T-helper 17 cell (primary cell): ENCODE measurements at regions not wholly inside any gene's neighbourhood (a gene's known extent, or its start where the extent isn't known, plus 50 kb on each side); places are given as distances from the start of the nearest gene placed in this dataset.
A peak's percentile ranks its signal among the peaks of the same experiment; 100 is the strongest.
"Not testable (repeated sequence)": the region's sequence is repeated elsewhere in the genome, so short reads cannot be mapped to it uniquely, and the experiment has no call there.

Experiments
- ATAC-seq: fragments of 150-1000 bp; cut with Tn5 transposase; 2 replicates; pipeline ENCODE4 v1.10.0; 2021; ENCODE audit warnings: mild to moderate bottlenecking, moderate library complexity
- DNase-seq, 3 donors: peaks; one replicate each; pipeline versions ENCODE4 v3.0.0 to v3.0.0-alpha.2; 2020 to 2021
- H3K9me3 ChIP-seq: one replicate; pipeline ENCODE4 v1.7.0; 2013; ENCODE audit warnings: low read length, mild to moderate bottlenecking; ENCODE audit not compliant: control insufficient read depth, poor library complexity, severe bottlenecking
- H3K27ac Mint-ChIP-seq: one replicate; pipeline ENCODE4 v1.8.0; 2022; ENCODE audit warnings: mild to moderate bottlenecking, moderate library complexity, mixed read lengths
- H3K27me3 Mint-ChIP-seq: one replicate; pipeline ENCODE4 v1.8.0; 2022; ENCODE audit warnings: mixed read lengths
- H3K36me3 Mint-ChIP-seq: one replicate; pipeline ENCODE4 v1.8.0; 2022; ENCODE audit warnings: low read depth, mixed read lengths
- H3K4me1 Mint-ChIP-seq: one replicate; pipeline ENCODE4 v1.8.0; 2022; ENCODE audit warnings: mild to moderate bottlenecking, mixed read lengths
- H3K4me3 Mint-ChIP-seq: one replicate; pipeline ENCODE4 v1.8.0; 2022; ENCODE audit warnings: mild to moderate bottlenecking, moderate library complexity, mixed read lengths

DNA sequence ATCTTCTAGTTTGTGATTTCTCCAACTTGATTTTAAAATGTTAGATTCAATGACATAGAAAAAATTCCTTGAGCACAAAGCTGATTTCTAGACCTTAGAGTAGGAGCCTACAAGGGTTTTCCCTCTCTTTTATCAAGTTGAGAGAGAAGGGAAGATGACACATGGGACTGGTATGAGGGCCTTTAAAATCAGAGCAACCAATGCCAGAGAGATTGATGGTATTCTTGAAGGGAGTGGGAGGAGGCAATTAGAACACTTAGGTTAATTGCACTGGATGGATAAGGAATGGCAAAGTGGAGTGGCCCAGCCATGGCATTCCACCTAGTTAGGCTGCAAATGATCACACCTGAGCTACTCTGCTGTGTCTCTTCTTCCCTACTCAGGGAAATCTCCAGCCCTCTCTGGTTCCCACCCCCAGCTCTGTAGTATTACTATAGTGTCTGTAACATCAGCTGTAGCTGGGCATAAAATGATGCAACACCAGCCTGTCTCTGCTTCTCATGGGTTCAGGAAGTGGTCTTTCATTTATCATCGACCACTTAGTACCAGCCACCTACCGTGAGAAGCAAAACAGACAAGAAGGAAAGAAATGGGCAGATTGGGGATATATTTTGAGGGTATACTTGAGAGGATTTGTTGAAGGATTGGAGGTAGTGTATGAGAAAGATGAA lies 333.6 kb downstream of the DLEU7 start:
- DNase-seq (no peak), ATAC-seq (no peak)
- H3K27ac Mint-ChIP-seq = no peak overlapping the region
- no peaks in the 10 kb centered on the region for H3K9me3 ChIP-seq
- H3K36me3 Mint-ChIP-seq = no peaks in the 10 kb centered on the region
- no peak overlapping the region for H3K4me3 Mint-ChIP-seq
- no peaks in the 10 kb centered on the region for H3K27me3 Mint-ChIP-seq
- no peaks in the 10 kb centered on the region for H3K4me1 Mint-ChIP-seq

DNA sequence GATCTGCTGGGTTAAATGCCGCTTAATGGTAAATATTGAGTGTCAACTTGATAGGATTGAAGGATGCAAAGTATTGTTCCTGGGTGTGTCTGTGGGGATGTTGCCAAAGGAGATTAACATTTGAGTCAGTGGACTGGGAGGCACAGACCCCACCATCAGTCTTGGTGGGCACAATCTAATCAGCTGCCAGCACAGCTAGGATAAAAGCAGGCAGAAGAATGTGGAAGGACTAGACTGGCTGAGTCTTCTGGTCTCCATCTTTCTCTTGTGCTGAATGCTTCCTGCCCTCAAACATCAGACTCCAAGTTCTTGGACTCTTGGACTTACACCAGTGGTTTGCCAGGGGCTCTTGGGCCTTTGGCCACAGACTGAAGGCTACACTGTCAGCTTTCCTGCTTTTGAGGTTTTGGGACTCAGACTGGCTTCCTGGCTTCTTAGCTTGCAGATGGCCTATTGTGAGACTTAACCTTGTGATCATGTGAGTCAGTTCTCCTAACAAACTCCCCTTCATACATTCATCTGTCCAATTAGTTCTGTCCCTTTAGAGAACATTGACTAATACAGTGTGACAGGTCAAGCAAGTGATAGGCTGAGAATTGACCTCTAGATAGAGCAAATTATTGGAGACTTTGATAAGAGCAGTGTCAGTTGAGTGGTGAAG lies 332.5 kb downstream of the DLEU7 start:
- not testable (repeated sequence) for H3K4me3 Mint-ChIP-seq, H3K9me3 ChIP-seq, H3K27me3 Mint-ChIP-seq, H3K27ac Mint-ChIP-seq, H3K4me1 Mint-ChIP-seq, DNase-seq, H3K36me3 Mint-ChIP-seq, ATAC-seq

DNA sequence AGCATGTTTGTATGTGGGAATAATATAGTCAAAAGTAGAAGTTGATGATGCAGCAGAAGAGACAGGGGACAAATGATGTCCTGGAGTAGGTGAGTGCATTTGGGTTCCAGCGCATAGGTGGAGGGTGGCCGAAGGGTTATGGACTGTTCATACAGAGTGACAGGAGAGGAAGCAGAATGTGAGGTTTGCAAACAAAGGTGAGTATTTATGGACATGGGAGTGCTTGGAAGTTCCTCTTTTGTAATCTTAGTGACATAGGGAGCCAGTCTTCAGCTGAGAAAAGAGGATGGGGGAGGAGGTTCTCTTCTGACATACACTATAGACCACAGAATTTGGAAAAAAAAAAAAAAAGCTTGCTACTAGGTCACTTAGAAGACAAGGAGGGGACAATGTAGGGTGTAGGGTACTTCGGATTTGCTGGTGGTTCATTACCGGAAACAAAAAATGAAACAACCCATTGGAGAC lies 331.6 kb downstream of the DLEU7 start:
- no peak for DNase-seq
- no peaks in the 10 kb centered on the region for H3K4me1 Mint-ChIP-seq

DNA sequence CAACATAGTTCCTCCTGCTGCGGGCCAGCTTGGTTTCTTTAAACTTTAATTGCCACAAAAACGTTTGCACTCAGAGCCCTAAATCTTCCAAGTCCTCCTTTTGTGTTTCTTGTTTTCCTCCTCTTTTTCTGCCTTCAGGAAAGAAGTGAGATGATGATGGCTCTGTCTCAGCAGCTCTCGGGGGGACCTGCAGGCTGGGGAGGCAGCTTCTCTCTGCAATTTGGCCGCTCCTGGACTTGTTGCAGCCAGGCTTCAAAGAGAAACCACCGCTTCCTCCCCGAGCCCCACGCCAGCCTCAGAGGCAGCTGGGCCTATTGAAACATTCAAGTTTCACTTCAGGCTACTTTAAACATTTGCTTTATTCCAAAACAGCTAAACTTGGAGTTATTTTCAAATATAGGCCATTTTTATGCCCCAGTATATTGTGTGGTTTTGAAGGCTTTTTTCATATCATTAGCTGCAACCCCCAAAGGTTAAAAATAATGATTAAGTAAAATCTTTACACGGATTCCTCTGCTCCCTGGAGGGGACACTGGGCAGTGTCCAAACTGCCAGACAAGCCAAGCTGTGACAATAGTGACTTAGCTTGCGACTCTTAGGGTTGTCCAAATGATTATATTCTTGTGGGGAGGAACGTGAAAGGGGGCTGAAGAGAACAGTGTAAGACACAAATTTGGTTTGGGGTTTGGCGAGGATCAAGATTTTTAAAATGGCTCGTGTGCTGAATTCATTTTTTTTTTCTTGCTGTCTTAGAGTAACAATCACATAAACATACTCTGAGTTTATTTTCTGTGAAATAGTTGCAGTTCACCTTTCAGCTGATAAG lies 330.8 kb downstream of the DLEU7 start:
- H3K36me3 Mint-ChIP-seq = no peaks in the 10 kb centered on the region
- H3K9me3 ChIP-seq = no peaks in the 10 kb centered on the region
- H3K4me3 Mint-ChIP-seq = no peak overlapping the region
- no peaks in the 10 kb centered on the region for H3K27me3 Mint-ChIP-seq
- DNase-seq = peak; percentile 10 to 22 (median 10)
- peak; percentile 84 for ATAC-seq
- no peak overlapping the region for H3K27ac Mint-ChIP-seq
- no peaks in the 10 kb centered on the region for H3K4me1 Mint-ChIP-seq

More for the DNA sequence above, 331.6 kb downstream of the DLEU7 start:
- Mint-ChIP-seq H3K36me3 (no peaks in the 10 kb centered on the region), H3K4me3 (no peak overlapping the region), H3K27ac (no peak overlapping the region), H3K27me3 (no peaks in the 10 kb centered on the region)
- peak; percentile 78 for ATAC-seq
- no peaks in the 10 kb centered on the region for H3K9me3 ChIP-seq

DNA sequence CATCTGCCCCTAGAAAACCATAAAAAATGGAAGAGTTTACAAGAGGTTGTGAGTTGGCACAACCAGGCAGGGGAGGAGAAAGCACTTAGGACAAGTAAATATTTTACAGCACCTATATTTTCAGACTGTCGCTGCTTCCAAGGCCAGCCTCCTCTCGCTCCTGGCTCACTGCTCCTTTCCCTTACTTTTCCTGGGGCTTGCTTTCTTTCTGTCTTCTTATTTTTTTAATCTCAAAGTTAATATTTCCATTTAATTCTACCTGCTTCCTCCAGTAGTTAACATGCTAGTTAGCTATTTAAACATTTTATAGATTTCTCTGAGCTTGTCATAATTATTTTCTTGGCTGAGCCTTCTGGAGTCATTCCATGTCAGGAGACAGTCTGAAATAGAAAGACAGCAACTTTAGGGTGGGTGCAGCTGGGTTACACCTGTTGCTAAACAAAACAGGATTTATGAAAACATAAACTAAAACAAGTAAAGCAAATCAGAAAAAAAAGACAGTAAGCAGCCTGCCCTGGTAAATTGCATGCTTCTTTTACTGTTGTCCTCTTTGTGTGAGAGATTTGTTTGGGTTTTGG lies 330.1 kb downstream of the DLEU7 start:
- Mint-ChIP-seq H3K27ac (no peak overlapping the region), H3K27me3 (no peaks in the 10 kb centered on the region), H3K36me3 (no peaks in the 10 kb centered on the region), H3K4me1 (peaks cover under 1% of the 10 kb centered on the region), H3K4me3 (no peak overlapping the region)
- DNase-seq (no peak), ATAC-seq (no peak)
- H3K9me3 ChIP-seq = no peaks in the 10 kb centered on the region

DNA sequence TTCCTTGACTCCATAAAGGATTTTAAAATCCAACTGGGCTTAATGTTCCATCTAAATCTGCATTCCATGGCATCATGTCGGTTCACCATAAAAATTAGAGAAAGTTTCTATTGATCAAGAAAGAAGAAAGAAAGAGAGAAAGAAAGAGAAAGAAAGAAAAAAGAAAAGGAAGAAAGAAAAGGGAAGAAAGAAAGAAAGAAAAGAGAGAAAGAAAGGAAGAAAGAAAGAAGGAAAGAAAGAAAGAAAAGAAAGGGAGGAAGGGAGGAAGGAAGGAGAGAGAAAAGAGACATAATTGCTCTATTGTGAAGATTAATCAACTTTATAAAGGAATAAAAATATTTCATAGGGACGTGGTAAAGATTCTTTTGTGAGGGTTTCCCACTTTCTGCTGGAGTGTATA lies 329.2 kb downstream of the DLEU7 start:
- Mint-ChIP-seq H3K4me3 (no peak overlapping the region), H3K36me3 (no peaks in the 10 kb centered on the region), H3K27me3 (no peaks in the 10 kb centered on the region), H3K4me1 (peaks cover 9% of the 10 kb centered on the region), H3K27ac (no peak overlapping the region)
- ATAC-seq = no peak
- H3K9me3 ChIP-seq = no peaks in the 10 kb centered on the region
- DNase-seq = no peak

DNA sequence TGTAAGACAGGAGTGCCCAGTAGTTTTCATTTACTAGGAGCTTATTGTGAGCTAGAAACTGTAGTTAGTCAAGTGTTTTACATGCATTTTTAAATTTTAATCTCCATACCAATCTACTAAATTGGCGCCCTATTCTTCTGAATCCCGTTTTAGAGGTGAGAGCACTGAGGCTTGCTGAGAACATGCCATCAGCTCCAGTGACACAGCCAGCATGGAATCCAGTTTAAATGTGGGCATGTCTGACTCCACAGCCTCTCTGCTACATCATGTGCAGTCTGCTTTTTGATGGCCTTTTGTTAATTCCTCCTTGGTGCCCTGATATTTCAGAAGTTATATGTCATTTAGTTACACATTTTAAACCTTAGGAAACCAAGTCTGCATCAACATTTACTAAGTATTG lies 325.4 kb downstream of the DLEU7 start:
- H3K27me3 Mint-ChIP-seq = no peaks in the 10 kb centered on the region
- H3K4me1 Mint-ChIP-seq = peaks cover 23% of the 10 kb centered on the region
- no peaks in the 10 kb centered on the region for H3K36me3 Mint-ChIP-seq
- ATAC-seq (no peak), DNase-seq (no peak)
- no peak overlapping the region for H3K27ac Mint-ChIP-seq
- no peaks in the 10 kb centered on the region for H3K9me3 ChIP-seq
- H3K4me3 Mint-ChIP-seq = no peak overlapping the region

DNA sequence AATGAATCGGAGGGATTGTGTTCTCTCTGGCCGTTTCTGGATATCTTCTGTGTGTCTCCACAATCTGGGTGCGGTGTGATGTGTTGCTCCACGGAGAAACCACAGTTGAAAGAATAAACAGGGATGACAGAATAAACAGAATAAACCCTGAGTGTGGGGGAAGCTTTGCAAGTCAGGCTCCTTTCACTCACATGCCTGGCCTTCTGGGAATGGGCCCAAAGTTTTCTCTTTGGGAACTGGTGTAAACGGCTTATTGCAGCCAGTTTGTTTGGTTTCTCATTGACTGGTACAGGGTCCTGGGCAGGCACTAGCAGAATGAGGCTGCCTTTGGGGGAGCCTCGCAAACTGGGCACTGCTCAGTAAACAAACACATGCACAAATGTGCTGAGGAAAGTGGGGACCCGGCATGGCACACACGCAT lies 324.7 kb downstream of the DLEU7 start:
- no peak overlapping the region for H3K27ac Mint-ChIP-seq
- ATAC-seq = no peak
- no peak overlapping the region for H3K4me3 Mint-ChIP-seq
- H3K4me1 Mint-ChIP-seq = peaks cover 23% of the 10 kb centered on the region
- H3K36me3 Mint-ChIP-seq = no peaks in the 10 kb centered on the region
- DNase-seq = no peak
- no peaks in the 10 kb centered on the region for H3K9me3 ChIP-seq
- H3K27me3 Mint-ChIP-seq = no peaks in the 10 kb centered on the region

DNA sequence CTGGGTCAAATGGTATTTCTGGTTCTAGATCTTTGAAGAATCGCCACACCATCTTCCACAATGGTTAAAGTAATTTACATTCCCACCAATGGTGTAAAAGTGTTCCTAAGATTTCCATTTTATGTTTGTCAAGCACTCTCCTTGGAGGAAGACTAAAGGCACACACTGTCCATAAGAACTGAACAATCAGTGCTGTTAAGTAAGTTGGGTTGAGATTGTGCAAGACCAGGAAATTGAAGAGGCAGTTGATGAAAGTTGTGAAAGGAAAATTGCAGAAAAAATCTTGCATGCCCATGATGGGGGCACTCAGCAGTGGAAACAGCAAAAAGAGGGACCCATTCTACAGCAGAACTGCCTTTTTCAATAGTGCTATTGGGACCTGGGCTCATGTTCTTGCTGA lies 323.6 kb downstream of the DLEU7 start:
- Mint-ChIP-seq H3K36me3 (no peaks in the 10 kb centered on the region), H3K27ac (no peak overlapping the region), H3K27me3 (no peaks in the 10 kb centered on the region), H3K4me3 (no peak overlapping the region), H3K4me1 (peaks cover 23% of the 10 kb centered on the region)
- ATAC-seq (no peak), DNase-seq (no peak)
- no peaks in the 10 kb centered on the region for H3K9me3 ChIP-seq

DNA sequence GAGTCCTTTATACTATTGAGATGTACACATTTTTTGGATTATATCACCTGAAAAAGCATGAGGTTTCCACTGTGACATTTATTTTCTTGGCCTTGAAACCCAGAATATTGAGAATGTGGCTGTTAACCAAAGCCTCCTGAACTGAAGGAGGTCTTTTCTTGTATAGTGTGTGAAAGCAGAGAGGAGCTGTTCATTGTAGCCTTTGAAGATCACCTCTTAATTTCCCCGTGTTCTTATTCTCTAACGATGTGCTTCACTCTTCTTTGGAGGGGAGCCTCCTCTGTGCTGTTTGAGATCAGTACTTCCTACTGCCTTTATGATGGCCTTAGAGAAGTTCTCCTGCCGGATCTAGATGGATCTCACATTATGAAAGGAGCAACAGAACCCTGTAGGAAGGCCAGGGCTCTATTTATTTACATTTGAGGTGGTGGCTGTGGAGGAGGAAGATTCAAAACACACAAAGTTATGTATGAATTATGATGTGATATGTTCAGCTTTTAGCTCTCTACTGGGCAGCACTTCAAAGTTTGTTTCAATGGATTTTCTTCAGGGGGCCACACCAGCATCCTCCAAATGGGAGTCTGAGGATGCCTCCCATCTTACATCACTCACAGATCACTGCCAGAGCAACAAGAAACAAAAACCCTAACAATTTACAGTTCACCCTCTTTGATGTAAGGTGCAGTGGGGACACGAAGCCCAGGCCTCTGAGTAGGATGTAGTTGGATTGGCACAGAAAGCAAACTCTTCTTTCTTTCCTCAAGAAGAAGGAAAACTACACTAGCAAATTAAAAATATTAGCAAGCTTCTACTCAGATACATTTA lies 322.3 kb downstream of the DLEU7 start:
- Mint-ChIP-seq H3K4me1 (peaks cover 24% of the 10 kb centered on the region), H3K27me3 (no peaks in the 10 kb centered on the region), H3K27ac (peak overlapping the region; percentile 16), H3K4me3 (no peak overlapping the region), H3K36me3 (peaks cover 2% of the 10 kb centered on the region)
- ATAC-seq (no peak), DNase-seq (no peak)
- H3K9me3 ChIP-seq = no peaks in the 10 kb centered on the region

DNA sequence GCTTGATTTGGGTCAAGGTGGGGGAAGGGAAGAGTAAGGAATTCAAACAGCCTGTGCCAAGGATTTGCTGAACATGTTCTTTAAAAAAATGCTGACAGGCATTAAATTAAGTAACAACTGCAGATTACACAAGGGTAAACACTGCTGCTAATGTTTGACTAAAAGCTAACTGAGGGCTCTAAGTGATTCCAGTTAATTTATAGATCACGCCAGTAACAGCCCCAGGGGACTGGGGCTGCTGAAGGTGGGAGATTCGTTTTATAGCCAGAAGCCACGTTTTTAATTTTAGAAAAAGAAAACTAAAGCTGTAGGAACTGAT lies 321.7 kb downstream of the DLEU7 start:
- no peaks in the 10 kb centered on the region for H3K27me3 Mint-ChIP-seq
- ATAC-seq (no peak), DNase-seq (no peak)
- H3K36me3 Mint-ChIP-seq = peaks cover 2% of the 10 kb centered on the region
- no peaks in the 10 kb centered on the region for H3K9me3 ChIP-seq
- H3K4me1 Mint-ChIP-seq = peaks cover 29% of the 10 kb centered on the region
- H3K4me3 Mint-ChIP-seq = no peak overlapping the region
- H3K27ac Mint-ChIP-seq = peak overlapping the region; percentile 16

DNA sequence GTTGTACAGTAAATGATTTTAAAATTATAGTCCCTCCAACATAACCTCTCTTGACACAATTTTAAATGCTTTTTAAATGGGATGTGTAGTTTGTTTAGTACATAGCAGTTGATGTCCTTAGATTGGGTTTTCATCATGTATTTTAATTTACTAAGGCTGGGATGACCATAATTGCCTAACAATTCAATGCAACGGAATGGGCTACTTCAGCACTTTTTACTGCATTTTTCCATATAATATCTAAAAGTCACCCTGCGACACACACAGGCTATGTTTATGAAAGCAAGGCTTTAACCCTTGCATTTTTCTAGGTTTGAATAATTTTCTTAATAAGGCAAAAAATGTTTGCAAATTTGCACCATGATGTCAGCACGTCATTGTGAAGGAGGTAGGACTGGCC lies 321.0 kb downstream of the DLEU7 start:
- Mint-ChIP-seq H3K27me3 (no peaks in the 10 kb centered on the region), H3K27ac (no peak overlapping the region), H3K4me3 (no peak overlapping the region), H3K4me1 (peaks cover 34% of the 10 kb centered on the region), H3K36me3 (peaks cover 2% of the 10 kb centered on the region)
- no peaks in the 10 kb centered on the region for H3K9me3 ChIP-seq
- ATAC-seq (no peak), DNase-seq (no peak)

DNA sequence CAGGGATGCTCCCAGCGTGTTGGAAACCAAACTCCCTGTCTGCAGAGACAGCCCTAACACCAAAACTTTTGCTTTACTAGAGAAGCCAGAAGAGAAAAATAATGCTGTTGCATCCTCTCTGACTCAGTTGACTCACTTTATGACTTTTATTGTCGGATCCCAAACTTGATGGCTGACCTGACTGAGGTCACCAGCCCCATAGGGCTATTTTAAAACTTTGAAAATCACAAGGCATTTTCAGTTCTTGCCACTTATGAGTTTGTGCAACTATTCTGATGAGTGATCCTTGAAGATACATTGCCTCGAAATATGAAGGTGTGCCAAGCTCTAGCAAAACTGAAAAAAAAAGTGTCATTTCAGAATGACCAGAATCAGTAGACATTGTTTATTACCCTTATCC lies 320.2 kb downstream of the DLEU7 start:
- peaks cover 40% of the 10 kb centered on the region for H3K4me1 Mint-ChIP-seq
- no peaks in the 10 kb centered on the region for H3K9me3 ChIP-seq
- ATAC-seq (no peak), DNase-seq (no peak)
- H3K36me3 Mint-ChIP-seq = peaks cover 2% of the 10 kb centered on the region
- H3K4me3 Mint-ChIP-seq = no peak overlapping the region
- no peaks in the 10 kb centered on the region for H3K27me3 Mint-ChIP-seq
- no peak overlapping the region for H3K27ac Mint-ChIP-seq
